NOMO-1 treated with DMSO at 0.1 percent for 48 hours (cell line): ENCODE measurements at regions not wholly inside any gene's neighbourhood (a gene's known extent, or its start where the extent isn't known, plus 50 kb on each side); places are given as distances from the start of the nearest gene placed in this dataset.
A peak's percentile ranks its signal among the peaks of the same experiment; 100 is the strongest.
"Not testable (repeated sequence)": the region's sequence is repeated elsewhere in the genome, so short reads cannot be mapped to it uniquely, and the experiment has no call there.

Experiments used
- DNase-seq: peaks from one replicate; lab custom pipeline; 2025; ENCODE audit not compliant: unreplicated experiment; lab: John Stamatoyannopoulos, UW

- DNase-seq: peak; percentile 21
Observed at GRCh38 chr3:113377158-113377557, 64.1 kb downstream of the CFAP44 start.

DNA sequence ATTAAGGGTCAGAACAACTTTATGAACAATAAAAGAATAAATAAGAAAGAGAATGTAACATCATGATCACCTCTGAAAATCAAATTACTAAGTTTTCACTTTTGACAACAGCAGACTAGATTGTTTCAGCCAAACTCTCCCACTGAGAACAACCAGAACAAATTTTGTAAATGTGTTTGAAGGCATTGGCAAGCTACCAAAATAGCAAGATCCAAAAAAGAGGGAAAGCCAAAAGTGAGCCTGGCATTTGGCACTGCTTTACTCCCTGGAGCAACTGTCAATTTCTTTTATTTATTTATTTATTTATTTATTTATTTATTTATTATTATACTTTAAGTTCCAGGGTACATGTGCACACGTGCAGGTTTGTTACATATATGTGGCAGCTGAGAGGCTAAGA lies 67.2 kb downstream of the CFAP44 start:
- no peak for DNase-seq

DNA sequence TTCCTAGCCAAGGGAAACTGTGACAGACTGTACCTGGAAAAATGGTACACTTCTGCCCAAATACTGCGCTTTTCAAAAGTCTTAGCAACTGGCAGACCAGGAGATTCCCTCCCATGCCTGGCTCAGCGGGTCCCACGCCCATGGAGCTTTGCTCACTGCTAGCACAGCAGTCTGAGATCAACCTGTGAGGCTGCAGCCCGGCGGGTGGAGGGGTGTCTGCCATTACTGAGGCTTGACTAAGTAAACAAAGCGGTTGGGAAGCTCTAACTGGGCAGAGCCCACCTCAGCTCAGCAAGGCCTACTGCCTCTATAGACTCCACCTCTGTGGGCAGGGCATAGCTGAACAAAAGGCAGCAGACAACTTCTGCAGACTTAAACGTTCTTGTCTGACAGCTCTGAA lies 74.5 kb downstream of the CFAP44 start:
- DNase-seq: not testable (repeated sequence)

DNA sequence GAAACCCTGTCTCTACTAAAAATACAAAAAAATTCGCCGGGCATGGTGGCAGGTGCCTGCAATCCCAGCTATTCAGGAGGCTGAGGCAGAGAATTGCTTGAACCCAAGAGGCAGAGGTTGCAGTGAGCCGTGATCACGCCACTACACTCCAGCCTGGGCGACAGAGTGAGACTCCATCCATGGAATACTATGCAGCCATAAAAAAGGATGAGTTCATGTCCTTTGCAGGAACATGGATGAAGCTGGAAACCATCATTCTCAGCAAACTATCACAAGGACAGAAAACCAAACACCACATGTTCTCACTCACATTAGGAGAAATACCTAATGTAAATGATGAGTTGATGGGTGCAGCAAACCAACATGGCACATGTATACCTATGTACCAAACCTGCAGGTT lies 86.0 kb downstream of the CFAP44 start:
- DNase-seq: not testable (repeated sequence)

GRCh38 chr3:113354307-113354706 lies 87.0 kb downstream of the CFAP44 start:
- DNase-seq: no peak

GRCh38 chr3:113353678-113354077 lies 87.6 kb downstream of the CFAP44 start:
- no peak for DNase-seq

GRCh38 chr3:113340785-113341184 lies 100.5 kb downstream of the CFAP44 start:
- DNase-seq: no peak

DNA sequence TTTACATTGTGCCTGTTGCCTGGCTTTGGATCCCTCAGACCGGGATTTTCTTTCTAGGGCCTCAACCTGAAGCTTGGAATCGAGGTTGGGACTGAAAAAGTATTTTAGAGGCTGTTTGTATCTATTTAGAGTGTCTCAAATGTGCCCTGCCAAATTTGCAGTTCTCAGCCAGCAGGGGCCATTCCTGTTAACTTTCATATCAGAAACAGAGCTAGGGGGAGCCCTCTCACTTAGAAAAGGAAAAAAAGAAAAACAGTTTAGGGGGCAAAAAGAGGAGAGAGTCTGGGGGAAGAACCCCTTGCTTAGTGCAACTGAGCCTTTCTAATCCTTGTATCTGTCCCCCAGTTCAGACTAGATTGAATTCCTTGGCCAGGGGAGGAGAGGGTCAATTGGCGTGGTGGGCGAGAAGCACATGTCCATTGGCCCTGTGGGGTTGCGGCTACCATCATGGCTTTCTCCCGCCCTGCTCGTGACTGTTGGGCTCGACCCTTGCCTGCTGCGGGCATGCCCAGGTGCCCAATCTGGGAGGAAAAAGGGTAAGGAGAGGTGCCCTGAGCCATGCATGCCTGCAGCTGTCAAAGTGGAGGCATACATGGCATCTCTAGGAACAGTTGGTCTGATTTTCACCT lies 101.6 kb downstream of the CFAP44 start:
- no peak for DNase-seq
